ENCODE measurements at regions not wholly inside any gene's neighbourhood (a gene's known extent, or its start where the extent isn't known, plus 50 kb on each side); places are given as distances from the start of the nearest gene placed in this dataset.
"Not testable (repeated sequence)": the region's sequence is repeated elsewhere in the genome, so short reads cannot be mapped to it uniquely, and the experiment has no call there.

- Histone ChIP-seq H3K4me3 (ENCODE audit: low read length in 2 of 2) (no peak overlapping the region), H3K36me3 (ENCODE audit: control insufficient read depth in 2 of 2, insufficient read depth in 2 of 2, low read length in 2 of 2) (no peaks in the 10 kb centered on the region), H3K27me3 (ENCODE audit: control insufficient read depth in 1 of 2, insufficient read depth in 2 of 2, low read length in 2 of 2) (no peaks in the 10 kb centered on the region), H3K4me1 (ENCODE audit: control insufficient read depth, insufficient read depth, low read length) (peaks cover 18% of the 10 kb centered on the region), H3K9ac (ENCODE audit: low read length in 2 of 2) (peak overlapping the region; percentile 1 to 42), H3K9me3 (ENCODE audit: control insufficient read depth in 2 of 2, low read length in 2 of 2) (peaks cover 0 to 2% of the 10 kb centered on the region in 2 donors), H3K27ac (ENCODE audit: low read length) (peak overlapping the region; percentile 86)
These were observed 106.3 kb upstream of the ANKRD28 start for GRCh38 chr3:15903759-15904720.

- H3K4me1 ChIP-seq (ENCODE audit: control insufficient read depth, insufficient read depth, low read length), result peaks cover 18% of the 10 kb centered on the region
These were observed 107.3 kb upstream of the ANKRD28 start for GRCh38 chr3:15905041-15905440.

DNA sequence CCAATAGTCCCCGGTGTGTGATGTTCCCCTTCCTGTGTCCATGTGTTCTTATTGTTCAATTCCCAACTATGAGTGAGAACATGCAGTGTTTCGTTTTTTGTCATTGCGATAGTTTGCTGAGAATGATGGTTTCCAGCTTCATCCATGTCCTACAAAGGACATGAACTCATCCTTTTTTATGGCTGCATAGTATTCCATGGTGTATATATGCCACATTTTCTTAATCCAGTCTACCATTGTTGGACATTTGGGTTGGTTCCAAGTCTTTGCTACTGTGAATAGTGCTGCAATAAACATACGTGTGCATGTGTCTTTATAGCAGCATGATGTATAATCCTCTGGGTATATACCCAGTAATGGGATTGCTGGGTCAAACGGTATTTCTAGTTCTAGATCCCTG, 109.6 kb upstream of the ANKRD28 start:
- not testable (repeated sequence) for H3K36me3 ChIP-seq (ENCODE audit: control insufficient read depth in 2 of 2, insufficient read depth in 2 of 2, low read length in 2 of 2); H3K27ac ChIP-seq (ENCODE audit: low read length); H3K9me3 ChIP-seq (ENCODE audit: control insufficient read depth in 2 of 2, low read length in 2 of 2); H3K9ac ChIP-seq (ENCODE audit: low read length in 2 of 2); H3K4me3 ChIP-seq (ENCODE audit: low read length in 2 of 2); H3K27me3 ChIP-seq (ENCODE audit: control insufficient read depth in 1 of 2, insufficient read depth in 2 of 2, low read length in 2 of 2)
- peaks cover 18% of the 10 kb centered on the region for H3K4me1 ChIP-seq (ENCODE audit: control insufficient read depth, insufficient read depth, low read length)

More at GRCh38 chr3:15905041-15905440, 107.3 kb upstream of the ANKRD28 start:
- H3K27ac ChIP-seq (ENCODE audit: low read length), result no peak overlapping the region
- no peaks in the 10 kb centered on the region for H3K36me3 ChIP-seq (ENCODE audit: control insufficient read depth in 2 of 2, insufficient read depth in 2 of 2, low read length in 2 of 2)
- peaks cover 0 to 2% of the 10 kb centered on the region in 2 donors for H3K9me3 ChIP-seq (ENCODE audit: control insufficient read depth in 2 of 2, low read length in 2 of 2)
- H3K27me3 ChIP-seq (ENCODE audit: control insufficient read depth in 1 of 2, insufficient read depth in 2 of 2, low read length in 2 of 2), result no peaks in the 10 kb centered on the region
- no peak overlapping the region for H3K4me3 ChIP-seq (ENCODE audit: low read length in 2 of 2)
- no peak overlapping the region for H3K9ac ChIP-seq (ENCODE audit: low read length in 2 of 2)

- no peaks in the 10 kb centered on the region for H3K4me1 ChIP-seq (ENCODE audit: control insufficient read depth, insufficient read depth, low read length)
- H3K9me3 ChIP-seq (ENCODE audit: control insufficient read depth in 2 of 2, low read length in 2 of 2), result no peaks in the 10 kb centered on the region
- no peak overlapping the region for H3K4me3 ChIP-seq (ENCODE audit: low read length in 2 of 2)
- no peak overlapping the region for H3K27ac ChIP-seq (ENCODE audit: low read length)
- H3K27me3 ChIP-seq (ENCODE audit: control insufficient read depth in 1 of 2, insufficient read depth in 2 of 2, low read length in 2 of 2), result peaks cover 0 to 2% of the 10 kb centered on the region in 2 donors
- H3K9ac ChIP-seq (ENCODE audit: low read length in 2 of 2), result no peak overlapping the region
- H3K36me3 ChIP-seq (ENCODE audit: control insufficient read depth in 2 of 2, insufficient read depth in 2 of 2, low read length in 2 of 2), result no peaks in the 10 kb centered on the region
These were observed 121.2 kb upstream of the ANKRD28 start for GRCh38 chr3:15918988-15919387.

DNA sequence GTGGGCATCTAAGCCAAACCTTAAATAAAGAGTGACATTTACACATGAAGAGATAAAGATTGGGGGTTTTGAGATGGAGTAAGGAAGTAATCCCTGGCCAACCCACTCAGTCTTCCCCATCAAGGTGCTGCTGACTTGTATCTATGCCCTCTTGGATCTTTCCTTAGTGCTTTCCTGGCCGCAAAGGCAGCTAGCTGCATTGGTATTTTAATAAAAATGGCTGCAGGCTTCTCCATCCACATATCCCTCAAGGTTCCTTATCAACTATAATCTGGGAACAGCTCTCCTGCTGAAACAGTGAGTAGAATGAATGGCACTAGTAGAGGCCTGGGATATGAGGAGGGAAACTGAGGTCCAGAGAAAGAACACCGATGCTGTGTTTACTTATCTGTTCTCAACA, 122.2 kb upstream of the ANKRD28 start:
- Histone ChIP-seq H3K4me1 (ENCODE audit: control insufficient read depth, insufficient read depth, low read length) (no peaks in the 10 kb centered on the region), H3K9ac (ENCODE audit: low read length in 2 of 2) (no peak overlapping the region), H3K27ac (ENCODE audit: low read length) (no peak overlapping the region), H3K4me3 (ENCODE audit: low read length in 2 of 2) (no peak overlapping the region), H3K27me3 (ENCODE audit: control insufficient read depth in 1 of 2, insufficient read depth in 2 of 2, low read length in 2 of 2) (peaks cover 0 to 2% of the 10 kb centered on the region in 2 donors), H3K36me3 (ENCODE audit: control insufficient read depth in 2 of 2, insufficient read depth in 2 of 2, low read length in 2 of 2) (no peaks in the 10 kb centered on the region), H3K9me3 (ENCODE audit: control insufficient read depth in 2 of 2, low read length in 2 of 2) (no peaks in the 10 kb centered on the region)

GRCh38 chr3:15923640-15924405, 126.0 kb upstream of the ANKRD28 start:
- Histone ChIP-seq H3K36me3 (ENCODE audit: control insufficient read depth in 2 of 2, insufficient read depth in 2 of 2, low read length in 2 of 2) (no peaks in the 10 kb centered on the region), H3K4me1 (ENCODE audit: control insufficient read depth, insufficient read depth, low read length) (no peaks in the 10 kb centered on the region)

GRCh38 chr3:15924914-15925313, 127.1 kb upstream of the ANKRD28 start:
- Histone ChIP-seq H3K36me3 (ENCODE audit: control insufficient read depth in 2 of 2, insufficient read depth in 2 of 2, low read length in 2 of 2) (no peaks in the 10 kb centered on the region), H3K9me3 (ENCODE audit: control insufficient read depth in 2 of 2, low read length in 2 of 2) (peaks cover 0 to 2% of the 10 kb centered on the region in 2 donors), H3K9ac (ENCODE audit: low read length in 2 of 2) (no peak overlapping the region), H3K4me1 (ENCODE audit: control insufficient read depth, insufficient read depth, low read length) (no peaks in the 10 kb centered on the region), H3K27me3 (ENCODE audit: control insufficient read depth in 1 of 2, insufficient read depth in 2 of 2, low read length in 2 of 2) (no peaks in the 10 kb centered on the region), H3K4me3 (ENCODE audit: low read length in 2 of 2) (no peak overlapping the region), H3K27ac (ENCODE audit: low read length) (no peak overlapping the region)

More at GRCh38 chr3:15923640-15924405, 126.0 kb upstream of the ANKRD28 start:
- no peaks in the 10 kb centered on the region for H3K27me3 ChIP-seq (ENCODE audit: control insufficient read depth in 1 of 2, insufficient read depth in 2 of 2, low read length in 2 of 2)
- H3K4me3 ChIP-seq (ENCODE audit: low read length in 2 of 2), result no peak overlapping the region
- no peak overlapping the region for H3K9ac ChIP-seq (ENCODE audit: low read length in 2 of 2)
- H3K9me3 ChIP-seq (ENCODE audit: control insufficient read depth in 2 of 2, low read length in 2 of 2), result peaks cover 0 to 2% of the 10 kb centered on the region in 2 donors
- H3K27ac ChIP-seq (ENCODE audit: low read length), result no peak overlapping the region

DNA sequence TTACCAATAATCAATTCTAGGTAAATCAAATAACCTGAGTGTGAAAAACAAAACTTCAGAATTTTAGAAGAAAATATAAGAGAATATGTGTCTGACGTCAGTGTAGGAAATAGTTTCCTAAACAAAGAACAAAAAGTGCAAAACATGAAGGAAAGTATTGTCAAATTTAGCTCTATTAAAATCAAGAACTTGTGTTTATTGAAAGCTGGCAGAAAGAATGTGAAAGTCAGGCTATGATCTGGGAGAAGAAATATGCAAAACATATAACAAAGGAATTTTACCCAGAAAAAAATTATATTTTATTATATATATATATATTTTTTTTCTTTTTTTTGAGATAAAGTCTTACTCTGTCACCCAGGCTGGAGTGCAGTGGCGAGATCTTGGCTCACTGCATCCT, 129.1 kb upstream of the ANKRD28 start:
- H3K9ac ChIP-seq (ENCODE audit: low read length in 2 of 2), result no peak overlapping the region
- H3K36me3 ChIP-seq (ENCODE audit: control insufficient read depth in 2 of 2, insufficient read depth in 2 of 2, low read length in 2 of 2), result no peaks in the 10 kb centered on the region
- no peak overlapping the region for H3K27ac ChIP-seq (ENCODE audit: low read length)
- H3K4me3 ChIP-seq (ENCODE audit: low read length in 2 of 2), result no peak overlapping the region
- H3K4me1 ChIP-seq (ENCODE audit: control insufficient read depth, insufficient read depth, low read length), result no peaks in the 10 kb centered on the region
- peaks cover 0 to 2% of the 10 kb centered on the region in 2 donors for H3K9me3 ChIP-seq (ENCODE audit: control insufficient read depth in 2 of 2, low read length in 2 of 2)
- no peaks in the 10 kb centered on the region for H3K27me3 ChIP-seq (ENCODE audit: control insufficient read depth in 1 of 2, insufficient read depth in 2 of 2, low read length in 2 of 2)

GRCh38 chr3:15927969-15928368, 130.2 kb upstream of the ANKRD28 start:
- Histone ChIP-seq H3K9ac (ENCODE audit: low read length in 2 of 2) (no peak overlapping the region), H3K4me1 (ENCODE audit: control insufficient read depth, insufficient read depth, low read length) (no peaks in the 10 kb centered on the region), H3K36me3 (ENCODE audit: control insufficient read depth in 2 of 2, insufficient read depth in 2 of 2, low read length in 2 of 2) (no peaks in the 10 kb centered on the region), H3K4me3 (ENCODE audit: low read length in 2 of 2) (no peak overlapping the region), H3K9me3 (ENCODE audit: control insufficient read depth in 2 of 2, low read length in 2 of 2) (peaks cover 0 to 2% of the 10 kb centered on the region in 2 donors), H3K27me3 (ENCODE audit: control insufficient read depth in 1 of 2, insufficient read depth in 2 of 2, low read length in 2 of 2) (no peaks in the 10 kb centered on the region), H3K27ac (ENCODE audit: low read length) (no peak overlapping the region)

- peaks cover 0 to 2% of the 10 kb centered on the region in 2 donors for H3K9me3 ChIP-seq (ENCODE audit: control insufficient read depth in 2 of 2, low read length in 2 of 2)
- H3K9ac ChIP-seq (ENCODE audit: low read length in 2 of 2), result no peak overlapping the region
- H3K27ac ChIP-seq (ENCODE audit: low read length), result no peak overlapping the region
- no peaks in the 10 kb centered on the region for H3K4me1 ChIP-seq (ENCODE audit: control insufficient read depth, insufficient read depth, low read length)
- H3K27me3 ChIP-seq (ENCODE audit: control insufficient read depth in 1 of 2, insufficient read depth in 2 of 2, low read length in 2 of 2), result no peaks in the 10 kb centered on the region
- H3K4me3 ChIP-seq (ENCODE audit: low read length in 2 of 2), result no peak overlapping the region
- no peaks in the 10 kb centered on the region for H3K36me3 ChIP-seq (ENCODE audit: control insufficient read depth in 2 of 2, insufficient read depth in 2 of 2, low read length in 2 of 2)
These were observed 132.3 kb upstream of the ANKRD28 start for GRCh38 chr3:15929944-15930571.
